ENCODE measurements at regions not wholly inside any gene's neighbourhood (a gene's known extent, or its start where the extent isn't known, plus 50 kb on each side); places are given as distances from the start of the nearest gene placed in this dataset.
A peak's percentile ranks its signal among the peaks of the same experiment; 100 is the strongest.

GRCh38 chr1:208644401-208645160 lies 400.4 kb upstream of the PLXNA2 start:
- DNase-seq (ENCODE audit: low read depth), result no peak
- no peak overlapping the region for H3K4me3 ChIP-seq (ENCODE audit: low read length)
- TF ChIP-seq CTCF (IDR thresholded peaks at IDR 0.05; ENCODE audit: insufficient read depth, low read depth, low read length, missing control alignments), result no peak

DNA sequence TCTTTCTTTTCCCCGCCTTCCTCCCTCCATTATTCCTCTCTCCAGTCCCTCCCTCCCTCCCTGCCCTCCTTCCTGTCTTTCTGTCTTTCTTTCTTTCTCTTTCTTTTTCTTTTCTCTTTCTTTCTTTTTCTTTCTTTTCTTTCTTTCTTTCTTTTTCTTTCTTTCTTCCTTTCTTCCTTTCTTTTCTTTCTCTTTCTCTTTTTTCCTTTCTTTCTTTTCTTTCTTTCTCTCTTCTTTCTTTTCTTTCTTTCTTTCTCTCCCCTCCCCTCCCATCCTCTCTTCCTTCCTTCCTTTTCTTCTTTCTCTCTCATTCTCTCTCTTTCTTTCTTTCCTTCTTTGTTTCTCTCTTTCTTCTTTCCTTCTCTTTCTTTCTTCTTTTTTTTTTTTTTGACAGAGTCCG lies 402.2 kb upstream of the PLXNA2 start:
- no peak for TF ChIP-seq CTCF (IDR thresholded peaks at IDR 0.05; ENCODE audit: insufficient read depth, low read depth, low read length, missing control alignments)
- H3K4me3 ChIP-seq (ENCODE audit: low read length), result no peak overlapping the region
- no peak for DNase-seq (ENCODE audit: low read depth)

DNA sequence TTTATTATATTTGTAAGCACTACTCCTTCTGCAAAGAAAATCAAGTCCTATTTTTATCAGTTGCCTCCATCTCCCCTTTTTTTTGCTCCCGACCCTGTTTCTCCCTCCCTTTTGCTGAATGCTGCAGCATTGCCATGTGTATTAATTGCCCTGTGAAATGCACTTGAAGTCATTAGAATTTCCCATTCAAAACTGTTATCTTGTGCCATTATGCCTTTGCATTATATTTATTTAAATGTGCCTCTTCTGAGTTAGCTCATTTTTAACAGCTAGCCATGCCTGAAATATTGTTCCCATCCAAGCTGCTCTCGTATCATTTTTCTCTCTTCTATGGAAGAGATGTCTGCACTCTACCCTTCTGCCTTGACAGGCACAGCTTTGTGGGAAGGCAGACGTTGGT lies 404.0 kb upstream of the PLXNA2 start:
- no peak for TF ChIP-seq CTCF (IDR thresholded peaks at IDR 0.05; ENCODE audit: insufficient read depth, low read depth, low read length, missing control alignments)

DNA sequence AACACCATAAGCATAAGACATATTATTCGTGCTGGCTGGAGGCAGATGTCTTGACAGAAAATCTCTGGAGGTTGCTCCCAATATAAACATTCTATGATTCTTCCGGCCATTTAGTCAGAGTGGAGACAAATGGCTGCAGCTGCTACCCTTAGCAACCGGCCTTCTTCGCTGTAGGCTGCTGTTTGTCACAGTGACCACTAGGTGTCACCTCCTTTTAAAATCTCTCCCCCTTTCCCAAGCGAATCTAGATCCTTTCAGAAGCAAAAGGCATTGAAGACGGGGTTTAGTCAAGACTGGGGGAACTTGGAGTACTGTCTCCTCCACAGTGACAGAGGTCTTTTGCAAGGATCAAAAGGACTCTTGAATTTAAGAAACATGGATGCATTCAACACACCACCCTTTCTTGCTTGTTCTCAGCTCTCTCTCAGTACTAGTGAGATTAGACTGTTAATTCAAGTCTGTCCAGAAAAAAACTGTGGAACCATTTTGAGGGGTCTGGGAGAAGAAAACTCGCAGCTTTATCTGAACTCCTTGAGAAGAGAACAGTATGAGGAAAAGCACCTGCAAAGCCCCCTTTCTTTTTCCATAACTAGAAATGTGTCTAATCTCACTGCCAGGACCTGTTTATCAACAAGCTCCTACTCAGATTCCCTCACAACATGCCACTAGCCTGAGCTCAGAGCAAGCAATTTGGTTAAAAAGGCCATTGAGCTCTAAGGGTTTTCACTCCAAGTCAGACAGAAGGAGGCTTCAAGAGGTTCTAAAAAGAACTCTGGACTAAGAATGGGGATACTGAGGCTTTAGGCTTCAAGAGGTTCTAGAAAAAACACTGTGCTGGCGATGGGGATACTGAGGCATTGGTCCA lies 408.3 kb upstream of the PLXNA2 start:
- peak; percentile 90 for TF ChIP-seq CTCF (IDR thresholded peaks at IDR 0.05; ENCODE audit: insufficient read depth, low read depth, low read length, missing control alignments)

More for the DNA sequence above, 404.0 kb upstream of the PLXNA2 start:
- no peak for DNase-seq (ENCODE audit: low read depth)
- no peak overlapping the region for H3K4me3 ChIP-seq (ENCODE audit: low read length)

DNA sequence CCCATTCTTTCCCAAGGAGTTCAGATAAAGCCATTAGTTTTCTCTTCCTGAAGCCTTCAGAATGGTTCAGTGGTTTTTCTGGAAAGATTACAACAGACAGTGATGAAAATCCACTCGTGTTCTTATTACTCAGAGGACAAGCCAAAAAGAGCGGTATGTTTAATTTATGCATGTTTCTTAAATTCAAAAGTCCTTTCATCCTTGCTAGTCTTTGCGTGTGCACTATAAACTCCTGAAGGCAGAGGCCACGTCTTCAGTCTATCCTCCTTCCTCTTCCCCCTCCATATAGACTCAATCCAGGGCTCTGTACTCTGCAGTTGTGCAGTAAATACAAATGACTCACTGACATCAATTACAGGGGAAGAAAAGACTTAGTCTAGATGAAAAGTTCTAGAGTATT lies 409.2 kb upstream of the PLXNA2 start:
- no peak for DNase-seq (ENCODE audit: low read depth)
- no peak for TF ChIP-seq CTCF (IDR thresholded peaks at IDR 0.05; ENCODE audit: insufficient read depth, low read depth, low read length, missing control alignments)
- H3K4me3 ChIP-seq (ENCODE audit: low read length), result no peak overlapping the region

More for the DNA sequence above, 408.3 kb upstream of the PLXNA2 start:
- DNase-seq (ENCODE audit: low read depth), result peak; percentile 70
- no peak overlapping the region for H3K4me3 ChIP-seq (ENCODE audit: low read length)

- peak; percentile 63 for DNase-seq (ENCODE audit: low read depth)
- H3K4me3 ChIP-seq (ENCODE audit: low read length), result no peak overlapping the region
- peak; percentile 73 for TF ChIP-seq CTCF (IDR thresholded peaks at IDR 0.05; ENCODE audit: insufficient read depth, low read depth, low read length, missing control alignments)
Observed at GRCh38 chr1:208654241-208654640, 410.1 kb upstream of the PLXNA2 start.
